ENCODE measurements at regions not wholly inside any gene's neighbourhood (a gene's known extent, or its start where the extent isn't known, plus 50 kb on each side); places are given as distances from the start of the nearest gene placed in this dataset.

DNA sequence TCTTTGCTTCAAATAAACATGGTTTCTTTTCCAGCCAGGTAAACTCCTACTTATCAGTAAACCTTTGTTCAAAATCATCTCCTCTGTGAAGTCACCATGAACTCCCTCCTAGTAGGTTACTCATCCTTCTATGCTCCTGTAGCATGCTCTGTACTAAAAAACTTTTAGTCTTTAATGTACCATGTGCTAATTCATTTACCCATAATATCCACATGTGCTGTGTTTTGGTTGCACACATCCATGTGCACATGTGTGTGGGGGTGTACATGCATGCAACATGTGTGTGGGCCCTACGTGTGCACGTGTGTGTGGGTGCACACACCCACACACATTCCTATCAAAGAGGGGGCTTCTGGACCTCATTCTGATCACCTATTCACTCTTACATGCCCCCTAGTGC is 259.9 kb upstream of the SP4 start:
- TF ChIP-seq POLR2A (IDR thresholded peaks at IDR 0.05; ENCODE audit: low read depth, low read length) (no peak), POLR2AphosphoS5 (IDR thresholded peaks at IDR 0.05; ENCODE audit: low read depth, low read length) (no peak), TAF1 (IDR thresholded peaks at IDR 0.05; ENCODE audit: borderline replicate concordance, low read depth, low read length) (no peak)
